UCSD-AML1 (cell line): ENCODE measurements at regions not wholly inside any gene's neighbourhood (a gene's known extent, or its start where the extent isn't known, plus 50 kb on each side); places are given as distances from the start of the nearest gene placed in this dataset.
A peak's percentile ranks its signal among the peaks of the same experiment; 100 is the strongest.

ENCODE experiments used
- DNase-seq: peaks from one replicate; lab custom pipeline; 2025; ENCODE audit not compliant: unreplicated experiment; lab: John Stamatoyannopoulos, UW

DNA sequence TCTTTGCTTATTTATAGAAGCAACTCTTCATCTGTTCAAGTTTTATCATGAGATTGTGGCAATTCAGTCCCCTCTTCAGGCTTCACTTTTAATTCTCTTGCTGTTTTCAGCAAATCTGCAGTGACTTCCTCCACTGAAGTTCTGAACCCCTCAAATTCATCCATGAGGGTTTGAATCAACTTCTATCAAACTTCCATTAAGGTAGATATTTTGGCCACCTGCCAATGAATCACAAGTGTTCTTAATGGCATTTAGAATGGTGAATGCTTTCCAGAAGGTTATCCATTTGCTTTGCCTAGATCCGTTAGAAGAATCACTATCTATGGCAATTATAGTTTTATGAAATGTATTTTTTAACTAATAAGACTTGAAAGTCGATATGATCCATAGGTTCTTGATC is 946.7 kb upstream of the B3GALT2 start:
- no peak for DNase-seq

DNA sequence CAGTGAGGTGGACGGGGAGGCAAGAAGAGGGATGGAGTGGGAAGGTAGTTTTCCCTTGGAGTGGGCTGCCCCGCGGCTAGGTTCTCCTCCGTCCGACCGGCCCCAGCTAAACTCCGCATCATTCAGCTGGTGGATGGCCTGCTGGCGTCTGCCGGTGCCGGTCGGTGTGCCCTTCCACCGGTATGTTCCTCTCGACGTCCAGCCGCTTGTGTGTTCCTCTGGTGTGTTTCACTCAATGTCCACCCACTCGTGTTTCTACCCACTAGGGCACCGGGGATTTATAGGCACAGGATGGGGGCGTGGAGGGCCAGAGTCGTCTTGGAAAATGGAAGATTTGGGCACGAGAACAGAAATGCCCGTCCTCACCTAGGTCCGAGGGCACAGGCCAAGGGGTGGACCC is 931.7 kb upstream of the B3GALT2 start:
- DNase-seq, result no peak

DNA sequence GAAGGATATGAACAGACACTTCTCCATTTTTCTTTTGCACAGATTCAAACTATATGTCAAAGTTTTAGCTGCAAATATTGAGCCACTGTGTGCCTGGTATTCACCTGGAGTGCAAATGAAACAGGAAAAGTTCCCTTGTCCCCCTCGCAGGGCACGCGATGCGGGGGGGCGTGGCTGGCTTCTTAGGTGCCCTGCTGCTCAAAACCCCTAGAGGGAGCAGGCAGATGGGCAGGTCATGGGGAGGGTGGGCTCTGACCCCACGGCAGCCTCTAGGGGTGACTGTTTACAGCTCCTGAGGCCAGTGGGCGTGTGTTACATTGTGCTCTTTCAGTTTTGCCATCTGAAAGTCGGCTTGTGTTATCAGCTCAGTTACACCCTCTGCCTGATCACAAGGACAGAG is 931.2 kb upstream of the B3GALT2 start:
- DNase-seq, result peak; percentile 3

DNA sequence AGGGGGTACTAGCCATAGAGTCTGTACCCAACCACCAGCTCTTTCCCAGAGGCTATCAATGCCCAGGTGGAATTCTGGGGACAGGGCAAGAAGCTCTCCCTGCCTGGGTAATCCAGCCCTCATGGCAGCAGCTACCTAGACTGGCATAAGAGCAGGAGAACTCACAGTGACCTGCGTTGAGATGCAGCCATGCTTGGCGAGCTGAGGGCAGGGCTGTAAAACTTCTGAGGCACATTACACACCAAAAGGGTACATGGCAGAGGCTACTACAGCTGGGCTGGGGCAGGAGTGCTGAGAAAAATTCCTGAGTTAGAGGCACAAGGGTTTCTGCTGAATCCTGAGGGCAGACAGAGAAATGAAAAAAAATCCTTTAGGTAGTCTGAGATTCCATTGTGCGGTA is 927.9 kb upstream of the B3GALT2 start:
- DNase-seq, result no peak

DNA sequence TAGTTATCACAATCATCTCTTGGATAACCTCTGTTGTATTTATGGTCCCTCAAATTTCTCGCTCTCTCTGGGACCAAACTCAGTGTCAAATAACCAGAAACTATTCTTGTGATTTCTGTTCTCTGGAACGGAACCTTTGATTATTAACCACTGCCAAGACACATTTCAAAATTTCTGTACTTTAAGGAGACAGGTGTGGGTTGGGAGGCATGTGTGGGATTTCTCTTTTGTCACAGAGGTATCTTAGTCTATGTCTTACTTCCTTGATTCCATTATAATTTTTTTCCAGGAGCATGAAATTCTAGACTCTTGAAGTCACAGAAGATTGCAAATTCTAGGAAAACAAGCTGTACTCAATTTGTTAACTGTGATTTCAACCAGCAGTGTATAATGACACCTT is 919.0 kb upstream of the B3GALT2 start:
- DNase-seq, result no peak

DNA sequence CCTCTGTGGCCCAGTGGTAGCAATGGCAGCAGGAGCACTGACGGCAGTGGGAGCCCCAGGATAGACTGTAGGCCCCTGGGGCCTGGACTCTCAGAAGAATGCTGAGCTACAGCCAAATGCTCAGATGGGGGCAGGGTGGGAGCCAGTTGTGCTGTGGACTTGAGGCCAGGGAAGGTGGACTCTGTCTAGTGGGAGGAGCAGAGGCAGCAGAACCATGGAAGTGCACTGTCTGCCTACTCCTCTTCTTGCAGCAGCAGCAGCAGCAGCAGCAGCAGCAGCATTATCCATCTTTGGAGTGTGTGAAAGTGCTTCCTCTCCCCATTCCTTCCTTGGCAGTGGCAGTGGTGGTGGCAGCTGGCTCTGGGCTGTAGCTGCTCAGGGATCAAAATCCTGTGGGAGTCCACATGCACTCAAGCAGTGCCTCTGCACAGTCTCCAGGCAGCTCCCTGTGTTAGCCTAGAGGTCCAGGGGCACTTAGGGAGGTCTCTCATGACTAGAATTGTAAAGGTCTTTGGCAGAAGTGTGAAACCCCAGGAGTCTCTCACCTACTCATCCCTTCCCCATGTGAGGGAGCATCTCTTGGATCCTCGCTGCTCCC is 917.9 kb upstream of the B3GALT2 start:
- DNase-seq, result peak; percentile 10

DNA sequence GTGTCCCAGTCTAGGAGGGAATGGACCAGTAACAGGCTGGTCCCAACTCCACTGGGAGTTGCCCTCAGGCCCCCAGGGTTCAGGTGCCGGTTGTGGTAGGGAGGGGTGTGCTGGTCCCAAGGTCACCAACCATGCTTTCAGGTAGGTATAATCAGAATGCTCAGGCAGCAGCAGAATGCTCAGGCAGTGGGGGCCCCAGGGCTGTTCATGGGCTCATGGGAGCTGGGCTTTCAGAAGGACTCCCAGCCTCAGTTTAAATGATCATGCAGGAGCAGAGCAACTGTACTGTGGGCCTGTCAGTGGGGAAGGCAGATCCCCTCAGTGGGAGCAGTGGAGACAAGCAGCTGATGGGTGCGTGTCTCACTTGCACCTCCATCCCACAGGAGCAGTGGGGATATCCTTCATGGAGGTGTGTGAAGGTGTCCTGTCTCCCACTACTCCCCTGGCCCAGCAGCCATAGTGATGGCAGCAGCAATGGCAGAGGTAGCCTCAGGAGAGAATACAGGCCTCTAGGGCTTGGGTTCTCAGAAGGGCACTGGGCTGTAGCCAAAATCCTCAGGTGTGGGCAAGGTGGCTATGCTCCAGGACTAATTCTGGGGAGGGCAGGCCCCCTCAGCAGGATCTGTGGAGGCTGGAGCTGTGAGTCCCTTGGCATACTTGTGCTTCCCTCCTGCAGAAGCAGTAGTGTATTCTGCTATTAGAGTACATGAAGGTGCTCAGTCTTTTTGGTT is 917.3 kb upstream of the B3GALT2 start:
- peak; percentile 5 for DNase-seq

DNA sequence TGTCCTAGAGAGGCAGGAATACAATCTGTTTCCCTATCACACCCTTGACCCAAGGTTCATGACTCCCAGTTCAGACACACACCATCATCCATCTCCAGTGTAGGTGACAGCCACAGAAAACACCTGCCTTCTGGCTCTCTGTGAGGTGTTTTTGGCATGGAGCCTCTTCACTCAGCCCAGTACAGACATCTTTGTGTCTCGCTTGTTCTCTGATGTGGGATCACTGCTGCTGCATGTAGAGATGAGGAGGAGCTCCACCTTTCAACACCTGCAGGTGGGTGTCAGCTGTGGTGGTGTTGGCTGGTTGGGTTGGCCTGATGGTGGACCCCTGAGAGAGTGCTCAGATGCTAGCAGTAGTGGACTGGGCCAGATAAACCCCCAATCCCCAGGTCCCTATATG is 916.7 kb upstream of the B3GALT2 start:
- peak; percentile 5 for DNase-seq

DNA sequence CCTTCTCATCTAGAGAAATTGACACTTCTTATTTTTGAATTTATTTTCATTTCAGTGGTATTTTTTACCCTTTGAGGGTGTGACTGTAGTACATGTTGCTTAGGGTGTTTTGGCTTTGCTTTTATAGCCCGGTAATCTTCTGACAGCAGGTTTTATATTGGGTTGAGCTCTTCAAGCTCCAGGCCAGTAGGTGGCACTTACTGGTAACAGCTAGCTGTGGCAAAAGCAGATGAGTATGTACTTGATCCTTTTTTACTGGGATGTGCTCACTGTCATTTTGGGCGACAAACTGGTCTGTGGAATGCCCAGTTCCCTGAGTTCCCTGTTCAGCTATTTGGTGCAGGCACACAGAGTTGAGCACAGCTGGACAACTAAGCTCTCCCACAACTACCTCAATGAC is 916.2 kb upstream of the B3GALT2 start:
- peak; percentile 2 for DNase-seq

DNA sequence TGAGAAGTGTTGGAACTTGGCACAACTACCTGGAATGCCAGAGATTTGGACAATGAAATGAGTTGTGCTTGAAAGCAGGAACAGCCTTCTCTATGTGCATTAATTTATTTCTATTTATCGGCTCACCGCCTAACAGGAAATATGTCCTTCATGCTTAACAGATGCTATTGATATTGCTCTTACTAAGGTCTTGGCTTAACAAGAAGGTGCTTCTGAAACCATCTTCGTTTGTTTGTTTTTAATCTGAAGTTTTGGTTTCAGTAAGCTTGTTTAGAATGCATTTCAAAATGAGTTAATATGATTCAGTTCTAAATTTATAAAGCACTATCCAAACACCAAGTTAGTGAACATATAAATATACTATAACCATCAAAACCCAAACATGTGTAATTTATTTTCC is 898.3 kb upstream of the B3GALT2 start:
- no peak for DNase-seq

DNA sequence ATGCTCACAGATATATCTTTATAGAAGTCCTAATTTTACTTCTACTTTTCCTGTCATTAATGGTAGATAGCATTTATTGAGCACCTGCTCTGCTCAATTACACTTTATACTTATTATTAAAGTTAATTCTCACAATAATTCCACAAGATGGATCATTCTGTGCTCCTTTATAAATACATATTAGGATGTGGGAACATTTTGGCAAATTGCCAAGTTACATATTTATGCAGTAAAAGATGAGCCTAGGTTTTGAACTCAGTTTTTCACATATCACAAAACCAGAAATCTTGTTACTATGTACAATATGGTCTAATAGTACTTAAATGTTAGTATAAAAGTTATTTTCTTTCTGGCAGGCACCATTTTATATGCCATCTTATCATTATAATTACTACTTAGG is 895.0 kb upstream of the B3GALT2 start:
- DNase-seq, result no peak

DNA sequence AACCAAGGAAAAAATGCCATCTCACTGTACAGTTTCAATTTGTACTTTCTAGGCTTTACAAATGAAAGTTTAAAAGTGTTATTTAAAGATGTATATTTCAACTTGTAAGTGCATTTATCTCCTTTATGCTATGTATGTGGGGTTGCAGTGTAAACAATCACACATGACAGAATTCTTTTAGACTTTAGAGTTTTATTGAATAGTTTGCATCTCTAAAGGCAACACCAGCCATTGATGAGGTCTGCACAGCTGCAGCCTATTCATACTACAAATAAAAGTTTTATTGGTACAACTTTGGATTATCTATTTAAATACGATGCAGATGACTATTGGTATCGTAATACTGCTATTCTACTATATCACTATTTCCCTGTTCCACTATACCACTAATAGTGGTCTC is 894.4 kb upstream of the B3GALT2 start:
- DNase-seq, result no peak

DNA sequence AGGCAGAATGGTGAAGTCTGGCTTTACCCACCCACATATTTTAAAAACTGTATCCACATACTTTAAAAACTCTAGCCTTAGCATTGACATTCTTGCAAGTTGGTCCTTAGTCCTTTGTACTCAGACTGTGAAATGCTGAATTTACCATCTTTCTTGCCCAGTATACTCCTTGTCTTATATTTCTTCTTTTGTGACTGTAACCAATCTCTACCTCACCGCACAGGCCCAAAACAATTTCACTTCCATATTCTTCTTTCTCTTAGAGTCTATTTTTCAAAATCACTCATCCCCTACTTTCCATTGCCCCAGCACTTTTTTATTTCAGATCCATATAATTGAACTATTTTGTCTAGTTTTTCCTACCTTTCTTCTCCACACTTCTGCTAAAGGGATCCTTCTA is 892.4 kb upstream of the B3GALT2 start:
- DNase-seq, result no peak

DNA sequence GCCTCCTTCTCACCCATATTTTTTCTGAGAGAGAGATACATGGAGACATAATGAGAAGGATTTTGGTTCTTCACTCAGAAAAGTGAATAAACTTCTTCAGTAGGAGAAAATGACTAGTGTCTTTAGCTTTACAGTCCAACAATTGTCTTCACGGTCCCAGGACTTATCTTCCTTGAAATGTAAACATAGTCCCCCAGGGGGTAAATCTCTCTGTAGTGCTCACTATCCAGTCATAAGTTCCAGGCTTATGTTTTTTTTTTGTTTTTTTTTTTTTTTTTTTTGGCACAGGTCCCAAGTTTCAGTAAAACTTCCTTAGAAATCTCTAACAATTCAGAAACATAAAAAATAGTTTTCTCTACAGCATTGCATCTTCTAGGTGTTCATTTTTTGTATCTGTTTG is 890.2 kb upstream of the B3GALT2 start:
- no peak for DNase-seq

DNA sequence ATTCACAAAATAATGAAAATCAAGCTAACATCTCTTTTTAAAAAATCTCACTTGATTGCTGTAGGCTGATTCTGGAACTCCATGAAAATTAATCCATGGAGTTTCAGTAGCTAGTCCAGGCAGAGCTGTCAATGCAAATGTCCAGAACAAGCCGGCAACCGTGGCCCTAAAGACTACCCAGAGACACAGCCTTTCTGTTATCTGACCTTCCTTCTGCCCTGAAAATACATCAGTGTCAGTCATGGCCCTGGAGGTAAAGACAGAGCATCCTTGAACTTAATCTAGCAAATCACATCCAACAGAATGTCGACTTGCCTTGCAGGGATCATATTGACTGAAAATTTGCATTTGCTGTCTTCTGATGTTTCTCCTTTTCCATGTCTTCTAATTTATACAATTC is 887.4 kb upstream of the B3GALT2 start:
- DNase-seq, result no peak

DNA sequence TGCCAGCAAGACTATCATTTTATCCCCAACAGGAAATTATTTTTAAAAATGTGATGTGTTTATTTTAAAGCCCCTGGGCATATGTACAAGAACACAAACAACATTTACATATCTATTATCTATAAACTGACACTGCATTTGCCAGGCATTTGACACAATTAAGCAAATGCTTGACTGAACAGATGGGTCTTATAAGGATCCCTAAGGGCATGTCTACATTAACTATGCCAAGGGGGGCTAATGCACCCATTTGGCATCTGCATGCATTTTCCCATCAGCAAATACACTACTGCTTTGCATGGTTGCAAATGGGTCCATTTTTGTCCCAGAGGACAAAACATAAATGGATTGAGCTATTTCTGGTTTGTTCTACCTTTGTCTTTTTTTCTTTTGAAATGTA is 884.8 kb upstream of the B3GALT2 start:
- DNase-seq, result no peak

DNA sequence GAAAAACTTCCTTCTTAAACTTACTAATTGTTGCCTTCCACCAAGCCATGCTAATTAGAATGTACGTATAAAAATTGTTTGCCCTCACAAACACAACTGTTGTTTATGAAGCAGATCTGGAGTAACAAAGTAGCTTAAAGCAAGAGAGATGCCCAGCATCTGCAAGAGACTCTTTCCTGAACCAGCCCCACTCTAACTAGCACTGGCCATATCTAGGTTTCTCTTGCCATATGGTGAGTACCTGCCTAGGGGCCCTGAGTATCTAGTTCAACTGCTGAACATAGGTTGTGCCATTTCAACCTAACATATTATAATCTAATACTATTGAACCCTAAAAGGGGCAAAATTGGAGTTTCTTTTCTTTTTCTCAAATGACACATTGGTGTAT is 883.4 kb upstream of the B3GALT2 start:
- DNase-seq, result no peak

DNA sequence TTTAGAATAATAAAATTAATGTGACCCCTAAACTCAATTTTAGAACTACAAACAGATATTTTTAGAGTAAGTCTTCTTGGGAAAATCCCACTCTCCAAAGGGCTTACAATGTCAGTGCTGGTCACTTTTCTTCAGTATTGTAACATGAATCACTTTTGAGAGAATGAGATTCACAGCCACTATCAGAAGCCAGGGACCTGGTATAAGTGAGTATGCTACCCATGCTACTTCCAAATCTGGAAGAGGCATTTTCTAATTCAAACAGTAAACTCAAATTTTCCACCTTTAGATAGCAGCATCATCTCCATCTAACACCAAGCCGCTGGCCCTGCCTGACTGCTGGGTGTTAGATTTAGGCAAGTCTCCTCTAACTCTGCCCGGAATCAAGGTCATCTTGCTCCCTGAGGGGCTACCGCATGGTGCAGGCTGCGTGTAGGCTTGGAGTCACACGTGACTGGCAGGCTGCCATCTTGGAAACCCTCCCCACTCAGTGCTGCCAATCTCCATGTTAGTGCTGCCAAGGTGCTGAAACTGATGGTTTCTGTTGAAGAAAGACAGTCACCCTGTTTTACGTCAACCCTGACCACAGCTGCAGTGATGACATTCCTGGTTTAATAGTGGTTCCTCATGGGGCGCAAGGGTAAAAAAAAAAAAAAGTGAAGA is 882.9 kb upstream of the B3GALT2 start:
- DNase-seq, result no peak

DNA sequence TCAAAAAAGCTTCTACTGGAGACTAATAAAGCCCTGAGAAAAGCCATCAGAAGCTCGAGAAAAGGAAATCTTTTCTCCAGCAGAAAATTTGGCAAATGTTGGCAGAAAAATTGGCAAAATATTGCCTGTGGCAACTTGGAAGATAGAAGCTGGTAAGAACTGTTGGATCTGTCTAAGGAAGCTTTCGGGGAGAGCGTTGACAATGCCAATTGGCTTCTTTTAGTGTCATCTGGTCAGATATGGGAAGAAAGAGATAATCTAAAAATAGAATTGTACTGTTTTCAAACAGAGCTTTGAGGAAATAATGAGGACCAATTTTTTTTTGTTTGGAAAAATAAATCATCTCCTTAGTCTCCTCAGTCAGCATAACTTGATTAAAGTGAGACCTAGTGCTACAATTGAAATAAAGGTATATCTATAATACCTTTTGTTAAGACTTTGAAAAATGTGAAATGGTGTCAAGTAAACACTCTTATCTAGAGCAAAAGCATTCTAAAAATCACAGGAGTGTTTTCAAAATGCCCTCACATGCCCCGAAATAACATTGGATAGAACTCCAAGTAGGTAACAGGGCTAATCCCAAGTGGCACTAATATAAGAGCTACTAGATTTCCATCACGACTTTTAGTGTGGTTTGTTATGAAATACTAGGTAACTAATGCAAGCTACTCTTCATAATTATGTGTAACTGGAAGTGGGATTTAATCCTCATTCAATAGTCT is 882.2 kb upstream of the B3GALT2 start:
- DNase-seq, result no peak

DNA sequence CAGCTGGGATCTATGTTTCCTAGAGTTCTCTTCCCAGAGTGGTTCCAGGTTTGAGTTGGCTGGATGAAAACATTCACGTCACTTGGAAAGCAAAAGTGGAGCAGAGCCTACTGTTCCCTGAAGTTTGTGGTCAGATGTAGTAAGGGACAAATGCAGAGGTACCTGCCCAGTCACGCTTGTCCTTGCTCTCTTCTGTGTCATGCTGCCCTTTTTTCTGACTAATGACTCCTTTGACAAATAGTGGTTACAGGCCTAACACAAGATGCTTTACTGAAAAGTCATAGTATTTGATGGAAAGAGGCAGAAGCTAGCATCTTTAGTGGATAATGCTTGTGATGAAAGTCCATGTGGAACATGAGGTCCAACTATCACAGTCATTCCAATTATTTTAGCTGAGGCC is 881.4 kb upstream of the B3GALT2 start:
- no peak for DNase-seq

DNA sequence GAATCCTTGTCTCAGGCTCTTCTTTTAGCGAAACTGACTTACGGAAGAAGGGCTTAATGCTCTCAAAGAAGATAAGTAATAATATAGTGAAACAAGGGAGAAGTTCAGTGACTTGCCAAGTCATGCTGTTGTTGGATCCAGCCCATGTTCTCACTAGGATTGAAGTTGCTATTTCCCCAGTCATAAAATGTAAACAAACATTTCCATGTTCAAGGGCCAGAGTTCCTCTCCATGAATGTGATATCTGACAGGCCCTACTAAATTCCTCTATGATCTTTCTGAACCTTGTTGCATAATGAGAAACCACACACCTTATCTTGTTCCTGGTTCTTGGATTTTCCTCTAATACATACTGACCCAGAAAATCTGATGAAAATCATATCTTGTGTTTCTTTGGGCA is 876.5 kb upstream of the B3GALT2 start:
- peak; percentile 4 for DNase-seq

DNA sequence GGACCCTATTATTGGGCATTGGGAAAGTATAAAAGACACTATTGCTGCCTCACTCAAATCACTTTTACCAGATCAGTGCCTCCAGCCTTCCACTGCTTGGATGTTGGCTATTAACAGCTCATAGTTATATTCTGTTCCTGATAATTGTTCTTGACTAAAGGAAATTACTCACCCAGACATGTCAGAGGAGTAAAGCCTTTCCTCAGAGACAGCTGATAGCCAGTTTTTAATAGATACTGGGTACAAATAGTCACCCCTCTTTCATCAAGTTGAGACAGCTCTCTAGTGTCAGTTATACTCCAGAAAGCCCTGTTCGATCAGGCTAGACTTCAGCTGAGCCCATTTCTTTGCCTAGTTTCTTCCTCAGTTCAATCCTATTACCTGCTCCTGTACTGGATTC is 876.1 kb upstream of the B3GALT2 start:
- DNase-seq, result no peak
